ENCODE measurements at regions not wholly inside any gene's neighbourhood (a gene's known extent, or its start where the extent isn't known, plus 50 kb on each side); places are given as distances from the start of the nearest gene placed in this dataset.

DNA sequence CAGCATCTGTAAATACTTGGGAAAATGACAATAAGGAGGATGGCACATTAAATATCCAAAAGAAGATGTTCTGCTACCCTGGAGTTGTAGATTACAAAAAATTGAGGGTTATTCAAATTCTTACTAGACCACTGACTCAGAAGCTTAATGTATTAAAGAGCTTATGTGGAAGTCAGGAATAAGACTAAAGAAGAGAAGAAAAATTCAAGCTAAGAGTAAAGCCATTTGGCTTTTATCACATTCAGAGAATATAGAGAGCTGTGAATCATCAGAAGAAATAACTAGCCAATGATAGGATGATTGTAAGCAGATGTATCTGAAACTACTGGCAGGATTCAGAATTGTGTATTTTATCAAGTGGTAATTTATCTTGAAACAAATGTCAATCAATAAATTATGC, 237.0 kb downstream of the TBX15 start:
- TF ChIP-seq, protein P1, sequence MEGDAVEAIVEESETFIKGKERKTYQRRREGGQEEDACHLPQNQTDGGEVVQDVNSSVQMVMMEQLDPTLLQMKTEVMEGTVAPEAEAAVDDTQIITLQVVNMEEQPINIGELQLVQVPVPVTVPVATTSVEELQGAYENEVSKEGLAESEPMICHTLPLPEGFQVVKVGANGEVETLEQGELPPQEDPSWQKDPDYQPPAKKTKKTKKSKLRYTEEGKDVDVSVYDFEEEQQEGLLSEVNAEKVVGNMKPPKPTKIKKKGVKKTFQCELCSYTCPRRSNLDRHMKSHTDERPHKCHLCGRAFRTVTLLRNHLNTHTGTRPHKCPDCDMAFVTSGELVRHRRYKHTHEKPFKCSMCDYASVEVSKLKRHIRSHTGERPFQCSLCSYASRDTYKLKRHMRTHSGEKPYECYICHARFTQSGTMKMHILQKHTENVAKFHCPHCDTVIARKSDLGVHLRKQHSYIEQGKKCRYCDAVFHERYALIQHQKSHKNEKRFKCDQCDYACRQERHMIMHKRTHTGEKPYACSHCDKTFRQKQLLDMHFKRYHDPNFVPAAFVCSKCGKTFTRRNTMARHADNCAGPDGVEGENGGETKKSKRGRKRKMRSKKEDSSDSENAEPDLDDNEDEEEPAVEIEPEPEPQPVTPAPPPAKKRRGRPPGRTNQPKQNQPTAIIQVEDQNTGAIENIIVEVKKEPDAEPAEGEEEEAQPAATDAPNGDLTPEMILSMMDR (conservative IDR thresholded peaks at IDR 0.05; ENCODE audit: low read length): no peak
- TF ChIP-seq EZH2phosphoT487 (IDR thresholded peaks at IDR 0.05; ENCODE audit: borderline replicate concordance, low read depth, low read length): no peak

Data from OCI-LY7 (cell line).